A549 (cell line): ENCODE measurements at regions not wholly inside any gene's neighbourhood (a gene's known extent, or its start where the extent isn't known, plus 50 kb on each side); places are given as distances from the start of the nearest gene placed in this dataset.

Source experiments
- EHMT2 ChIP-seq: fragments of 200-600 bp; sonication (generic); IDR thresholded peaks from 2 replicates; pipeline ENCODE4 v1.6.1; 2016; ENCODE audit warnings: antibody characterized with exemption, low read depth, mild to moderate bottlenecking, moderate library complexity
- JUN ChIP-seq, 2 experiments: fragments of >200 bp; sonication (Bioruptor Twin); formaldehyde crosslinking; IDR thresholded peaks; 2 replicates in 1 of 2; 3 replicates in 1 of 2; pipeline ENCODE4 v1.6.1; 2016 to 2017
- POLR2A ChIP-seq: IDR thresholded peaks from 2 replicates; pipeline ENCODE4 v1.6.1; 2012; ENCODE audit warnings: mild to moderate bottlenecking, low read length
- RFX5 ChIP-seq: fragments of 450-650 bp; IDR thresholded peaks from 2 replicates; pipeline ENCODE4 v1.7.1; 2014; ENCODE audit warnings: antibody characterized with exemption, mild to moderate bottlenecking, moderate library complexity
- TF ChIP-seq, protein P1 (sequence below): fragments of 200-600 bp; sonication (generic); IDR thresholded peaks from 2 replicates; pipeline ENCODE4 v1.6.1; 2016; ENCODE audit warnings: antibody characterized with exemption, mild to moderate bottlenecking, moderate library complexity

DNA sequence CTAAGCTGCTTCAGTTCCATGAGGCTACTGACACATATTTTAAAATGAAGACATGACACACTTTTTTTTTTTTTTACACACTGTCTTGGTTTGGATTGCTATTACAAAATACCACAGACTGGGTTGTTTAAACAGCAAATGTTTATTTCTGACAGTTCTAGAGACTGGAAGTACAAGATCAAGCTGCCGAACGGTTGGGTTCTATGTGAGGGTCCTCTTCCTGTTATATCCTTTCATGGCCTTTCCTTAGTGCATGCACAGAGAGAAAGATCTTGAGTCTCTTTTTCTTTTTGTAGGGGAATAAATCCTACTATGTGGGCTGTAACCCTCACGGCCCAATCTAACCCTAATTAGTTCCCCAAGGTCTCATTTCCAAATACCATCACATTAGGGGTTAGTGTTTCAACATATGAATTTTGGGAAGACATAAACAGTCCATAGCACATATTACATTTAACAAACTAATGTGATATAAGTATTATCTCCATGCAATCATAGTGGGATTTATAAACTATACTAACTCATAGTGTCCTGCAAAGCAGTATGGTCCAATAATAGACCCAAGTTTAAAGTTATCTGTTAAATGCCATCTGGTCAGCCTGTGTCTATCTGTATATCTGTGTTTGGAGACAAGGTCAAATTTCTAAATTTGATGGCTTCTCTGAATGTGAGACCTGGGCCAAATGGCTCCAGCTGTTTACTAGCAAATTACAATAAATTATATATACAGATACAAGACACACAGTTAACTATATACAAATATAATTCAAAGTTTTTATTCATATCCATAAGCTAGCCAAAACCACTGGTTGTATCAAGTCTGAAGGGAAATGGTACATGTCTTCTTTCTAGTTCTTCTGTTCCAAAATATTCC, 90.3 kb upstream of the NREP start:
- TF ChIP-seq RFX5 (no peak), JUN (IDR thresholded peaks at IDR 0.05) (no peak), EHMT2 (no peak), POLR2A (no peak)
- TF ChIP-seq, protein P1, sequence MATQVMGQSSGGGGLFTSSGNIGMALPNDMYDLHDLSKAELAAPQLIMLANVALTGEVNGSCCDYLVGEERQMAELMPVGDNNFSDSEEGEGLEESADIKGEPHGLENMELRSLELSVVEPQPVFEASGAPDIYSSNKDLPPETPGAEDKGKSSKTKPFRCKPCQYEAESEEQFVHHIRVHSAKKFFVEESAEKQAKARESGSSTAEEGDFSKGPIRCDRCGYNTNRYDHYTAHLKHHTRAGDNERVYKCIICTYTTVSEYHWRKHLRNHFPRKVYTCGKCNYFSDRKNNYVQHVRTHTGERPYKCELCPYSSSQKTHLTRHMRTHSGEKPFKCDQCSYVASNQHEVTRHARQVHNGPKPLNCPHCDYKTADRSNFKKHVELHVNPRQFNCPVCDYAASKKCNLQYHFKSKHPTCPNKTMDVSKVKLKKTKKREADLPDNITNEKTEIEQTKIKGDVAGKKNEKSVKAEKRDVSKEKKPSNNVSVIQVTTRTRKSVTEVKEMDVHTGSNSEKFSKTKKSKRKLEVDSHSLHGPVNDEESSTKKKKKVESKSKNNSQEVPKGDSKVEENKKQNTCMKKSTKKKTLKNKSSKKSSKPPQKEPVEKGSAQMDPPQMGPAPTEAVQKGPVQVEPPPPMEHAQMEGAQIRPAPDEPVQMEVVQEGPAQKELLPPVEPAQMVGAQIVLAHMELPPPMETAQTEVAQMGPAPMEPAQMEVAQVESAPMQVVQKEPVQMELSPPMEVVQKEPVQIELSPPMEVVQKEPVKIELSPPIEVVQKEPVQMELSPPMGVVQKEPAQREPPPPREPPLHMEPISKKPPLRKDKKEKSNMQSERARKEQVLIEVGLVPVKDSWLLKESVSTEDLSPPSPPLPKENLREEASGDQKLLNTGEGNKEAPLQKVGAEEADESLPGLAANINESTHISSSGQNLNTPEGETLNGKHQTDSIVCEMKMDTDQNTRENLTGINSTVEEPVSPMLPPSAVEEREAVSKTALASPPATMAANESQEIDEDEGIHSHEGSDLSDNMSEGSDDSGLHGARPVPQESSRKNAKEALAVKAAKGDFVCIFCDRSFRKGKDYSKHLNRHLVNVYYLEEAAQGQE = no peak
